Endodermal cell (in vitro differentiated cells): ENCODE measurements at regions not wholly inside any gene's neighbourhood (a gene's known extent, or its start where the extent isn't known, plus 50 kb on each side); places are given as distances from the start of the nearest gene placed in this dataset.

Source experiments
- DNase-seq: peaks from one replicate; pipeline ENCODE4 v3.0.0-alpha.2; 2017
- H3K27ac ChIP-seq: 2 replicates; pipeline ENCODE4 v1.5.1; 2013; ENCODE audit warnings: mild to moderate bottlenecking, low read depth, low read length, moderate library complexity
- H3K27me3 ChIP-seq: 2 replicates; pipeline ENCODE4 v1.6.1; 2013; ENCODE audit warnings: mild to moderate bottlenecking, low read length, moderate library complexity; ENCODE audit not compliant: insufficient read depth, control insufficient read depth, poor library complexity, severe bottlenecking
- H3K36me3 ChIP-seq: 2 replicates; pipeline ENCODE4 v1.7.0; 2013; ENCODE audit warnings: mild to moderate bottlenecking, low read length, moderate library complexity; ENCODE audit not compliant: control insufficient read depth, insufficient read depth
- H3K4me1 ChIP-seq: one replicate; pipeline ENCODE4 v1.7.0; 2013; ENCODE audit warnings: low read length; ENCODE audit not compliant: control insufficient read depth, insufficient read depth
- H3K4me3 ChIP-seq: 2 replicates; pipeline ENCODE4 v1.5.1; 2013; ENCODE audit warnings: mild to moderate bottlenecking, low read length, moderate library complexity
- H3K9ac ChIP-seq: 2 replicates; pipeline ENCODE4 v1.6.1; 2013; ENCODE audit warnings: mild to moderate bottlenecking, low read length, moderate library complexity; ENCODE audit not compliant: poor library complexity, severe bottlenecking; ENCODE audit errors: extremely low read depth
- H3K9me3 ChIP-seq: 2 replicates; pipeline ENCODE4 v1.6.1; 2013; ENCODE audit warnings: mild to moderate bottlenecking, low read length, moderate library complexity; ENCODE audit not compliant: control insufficient read depth
- H3K27ac Mint-ChIP-seq: 2 replicates; pipeline ENCODE4 v1.8.0; 2020; ENCODE audit warnings: mixed read lengths
- H3K27me3 Mint-ChIP-seq: 2 replicates; pipeline ENCODE4 v1.8.0; 2021; ENCODE audit warnings: mild to moderate bottlenecking, mixed read lengths; ENCODE audit not compliant: insufficient read depth
- H3K36me3 Mint-ChIP-seq: 2 replicates; pipeline ENCODE4 v1.8.0; 2020; ENCODE audit warnings: low read depth, mixed read lengths
- H3K4me1 Mint-ChIP-seq: 2 replicates; pipeline ENCODE4 v1.8.0; 2020; ENCODE audit warnings: mixed read lengths
- H3K4me3 Mint-ChIP-seq: 2 replicates; pipeline ENCODE4 v1.8.0; 2020; ENCODE audit warnings: mild to moderate bottlenecking, moderate library complexity, mixed read lengths
- H3K9me3 Mint-ChIP-seq: 2 replicates; pipeline ENCODE4 v1.8.0; 2020; ENCODE audit warnings: mild to moderate bottlenecking, mixed read lengths
- CTCF ChIP-seq: fragments of 200-600 bp; sonication (generic); conservative IDR thresholded peaks from 2 replicates; pipeline ENCODE4 v1.5.0; 2021; ENCODE audit warnings: antibody characterized with exemption, mild to moderate bottlenecking
- WGBS, 2 experiments: methylation state at CpG; one replicate each; pipeline versions ENCODE4 v1.1.5 to v1.1.7; 2013; ENCODE audit warnings: missing lambda C conversion rate in 2 of 2, mixed read lengths in 1 of 2; ENCODE audit not compliant: insufficient coverage in 1 of 2, insufficient read length in 1 of 2; 5-methylcytosine and 5-hydroxymethylcytosine counted together

GRCh38 chr2:221808488-221808887 lies 236.4 kb upstream of the EPHA4 start:
- Histone ChIP-seq H3K9ac (no peak overlapping the region), H3K36me3 (no peaks in the 10 kb centered on the region), H3K27ac (no peak overlapping the region), H3K9me3 (no peaks in the 10 kb centered on the region), H3K4me3 (no peak overlapping the region), H3K27me3 (no peaks in the 10 kb centered on the region), H3K4me1 (peaks cover 7% of the 10 kb centered on the region)
- no peak for TF ChIP-seq CTCF
- Mint-ChIP-seq H3K4me1 (peaks cover 23% of the 10 kb centered on the region), H3K36me3 (no peaks in the 10 kb centered on the region), H3K27ac (no peak overlapping the region), H3K27me3 (peaks cover 9% of the 10 kb centered on the region), H3K9me3 (no peaks in the 10 kb centered on the region), H3K4me3 (no peak overlapping the region)
- 90 to 100% methylated on average over 1 of the region's 1 CpG for WGBS, 2 experiments
- DNase-seq = no peak

- H3K9ac ChIP-seq = no peak overlapping the region
- H3K9me3 ChIP-seq = no peaks in the 10 kb centered on the region
- DNase-seq = no peak
- TF ChIP-seq CTCF = no peak
- H3K9me3 Mint-ChIP-seq = no peaks in the 10 kb centered on the region
- H3K36me3 ChIP-seq = no peaks in the 10 kb centered on the region
- H3K27ac ChIP-seq = no peak overlapping the region
- H3K4me3 ChIP-seq = no peak overlapping the region
- H3K36me3 Mint-ChIP-seq = no peaks in the 10 kb centered on the region
- H3K4me3 Mint-ChIP-seq = no peak overlapping the region
- H3K27ac Mint-ChIP-seq = no peak overlapping the region
- no peaks in the 10 kb centered on the region for H3K27me3 ChIP-seq
- peaks cover 10% of the 10 kb centered on the region for H3K27me3 Mint-ChIP-seq
- 95% methylated on average over 1 of the region's 1 CpG; no CpG with 5 or more reads in 1 of the 2 experiments for WGBS, 2 experiments
- H3K4me1 Mint-ChIP-seq = peaks cover 23% of the 10 kb centered on the region
- H3K4me1 ChIP-seq = peaks cover 7% of the 10 kb centered on the region
Measured at GRCh38 chr2:221807706-221808105, 235.6 kb upstream of the EPHA4 start.

GRCh38 chr2:221802089-221802488 lies 230.0 kb upstream of the EPHA4 start:
- H3K27ac ChIP-seq = peak overlapping the region; percentile 3
- no peak for TF ChIP-seq CTCF
- 93% methylated on average over 1 of the region's 1 CpG; no CpG with 5 or more reads in 1 of the 2 experiments for WGBS, 2 experiments
- H3K9me3 ChIP-seq = no peaks in the 10 kb centered on the region
- no peaks in the 10 kb centered on the region for H3K36me3 ChIP-seq
- H3K27ac Mint-ChIP-seq = no peak overlapping the region
- no peaks in the 10 kb centered on the region for H3K27me3 ChIP-seq
- no peak for DNase-seq
- no peak overlapping the region for H3K4me3 ChIP-seq
- no peak overlapping the region for H3K9ac ChIP-seq
- no peaks in the 10 kb centered on the region for H3K9me3 Mint-ChIP-seq
- no peaks in the 10 kb centered on the region for H3K36me3 Mint-ChIP-seq
- H3K27me3 Mint-ChIP-seq = peaks cover 14% of the 10 kb centered on the region
- H3K4me3 Mint-ChIP-seq = no peak overlapping the region
- peaks cover 28% of the 10 kb centered on the region for H3K4me1 Mint-ChIP-seq
- H3K4me1 ChIP-seq = peaks cover 5% of the 10 kb centered on the region
